NCI-H2171 (cell line): ENCODE measurements at regions not wholly inside any gene's neighbourhood (a gene's known extent, or its start where the extent isn't known, plus 50 kb on each side); places are given as distances from the start of the nearest gene placed in this dataset.
"Not testable (repeated sequence)": the region's sequence is repeated elsewhere in the genome, so short reads cannot be mapped to it uniquely, and the experiment has no call there.

Experiments
- DNase-seq: peaks from one replicate; lab custom pipeline; 2025; lab: John Stamatoyannopoulos, UW

DNA sequence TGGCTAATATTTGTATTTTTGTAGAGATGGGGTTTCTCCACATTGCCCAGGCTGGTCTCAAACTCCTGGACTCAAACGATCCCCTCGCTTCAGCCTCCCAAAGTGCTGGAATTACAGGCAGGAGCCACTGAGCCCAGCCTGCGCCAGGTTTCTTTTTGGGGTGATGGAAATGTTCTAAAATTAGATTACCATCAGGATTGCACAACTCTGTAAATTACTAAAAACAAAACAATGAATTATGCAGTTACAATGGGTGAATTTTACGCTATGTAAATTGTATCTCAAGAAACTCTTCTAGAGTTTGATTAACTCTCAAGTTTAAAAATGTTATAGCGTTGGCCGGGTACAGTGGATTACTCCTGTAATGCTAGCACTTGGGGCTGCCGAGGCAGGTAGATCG, 118.9 kb upstream of the TBL1X start:
- DNase-seq, result no peak

DNA sequence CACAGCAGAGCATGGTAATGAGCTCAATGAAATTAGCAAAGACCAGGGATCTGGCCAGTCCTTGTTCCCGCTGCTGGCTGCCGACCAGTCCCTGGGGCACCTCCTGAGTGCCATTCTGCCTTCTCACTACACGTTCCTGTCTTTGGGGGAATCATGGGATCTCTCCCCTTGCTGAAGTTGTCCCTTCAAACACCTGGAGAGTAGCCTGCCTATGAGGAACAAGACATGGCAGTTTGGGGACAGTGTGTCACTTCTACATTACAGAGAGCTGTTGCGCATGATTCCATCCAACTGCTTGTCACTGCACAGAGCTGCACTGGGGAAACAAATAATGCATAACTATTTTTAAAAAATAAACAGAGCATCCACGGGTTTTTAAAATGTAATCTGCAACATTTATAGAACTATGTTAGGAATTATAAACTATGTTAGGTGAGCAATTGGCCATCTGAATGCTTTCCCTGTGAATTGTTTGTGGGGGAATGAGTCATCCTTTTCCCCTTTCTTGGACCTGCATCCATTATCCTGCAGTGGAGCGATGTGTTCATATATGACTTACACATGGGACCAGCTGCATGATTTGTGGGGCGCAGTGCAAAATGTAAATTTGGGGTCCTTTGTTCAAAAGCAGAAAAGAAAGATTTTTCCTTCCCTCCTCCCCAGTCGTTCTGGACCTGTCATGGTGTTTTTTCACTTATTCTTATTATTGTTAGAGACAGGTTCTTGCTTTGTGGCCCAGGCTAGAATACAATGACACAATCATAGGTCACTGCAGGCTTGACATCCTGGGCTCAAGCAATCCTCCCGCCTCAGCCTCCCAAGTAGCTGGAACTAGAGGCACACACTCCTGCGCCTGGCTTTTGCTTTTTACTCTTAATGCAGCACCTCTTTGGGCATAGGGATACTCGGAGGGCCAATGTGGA, 115.0 kb upstream of the TBL1X start:
- no peak for DNase-seq

DNA sequence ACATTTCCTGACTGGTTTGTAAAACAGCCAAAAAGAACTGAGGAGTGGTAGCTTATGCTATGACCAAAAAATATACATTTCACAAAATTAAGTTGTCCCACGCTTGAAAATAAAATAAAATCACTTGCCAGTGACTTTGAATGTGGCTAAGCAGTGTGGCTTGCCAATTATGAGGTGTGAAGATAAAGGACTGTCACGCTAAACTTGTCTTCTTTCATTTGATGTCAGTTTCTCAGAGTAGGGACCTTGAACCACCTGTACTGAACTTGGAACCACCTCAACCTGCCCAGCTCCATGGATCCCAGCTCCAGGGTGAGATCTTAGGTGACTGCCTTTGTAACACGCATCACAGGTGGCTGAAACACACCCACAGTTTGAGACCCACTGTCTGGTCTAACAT, 113.7 kb upstream of the TBL1X start:
- no peak for DNase-seq

DNA sequence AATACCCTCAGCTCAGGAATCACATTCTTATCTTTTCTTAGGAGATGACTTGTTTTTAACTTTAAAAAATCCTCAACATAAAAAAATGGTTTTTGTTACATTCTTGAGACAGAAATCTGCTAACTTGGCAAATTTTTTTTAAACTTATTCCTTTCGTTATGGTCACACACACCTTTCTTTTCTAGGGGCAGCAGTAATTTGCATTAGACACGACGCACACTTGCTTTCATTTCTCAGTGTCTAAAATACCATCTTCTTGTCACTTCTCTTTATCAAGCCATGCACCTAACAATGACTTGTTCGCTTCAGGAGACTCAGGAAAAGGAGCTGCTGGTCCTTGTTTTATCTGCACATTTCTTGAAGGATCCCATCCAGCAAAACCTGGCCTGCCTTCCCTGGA, 112.6 kb upstream of the TBL1X start:
- no peak for DNase-seq

DNA sequence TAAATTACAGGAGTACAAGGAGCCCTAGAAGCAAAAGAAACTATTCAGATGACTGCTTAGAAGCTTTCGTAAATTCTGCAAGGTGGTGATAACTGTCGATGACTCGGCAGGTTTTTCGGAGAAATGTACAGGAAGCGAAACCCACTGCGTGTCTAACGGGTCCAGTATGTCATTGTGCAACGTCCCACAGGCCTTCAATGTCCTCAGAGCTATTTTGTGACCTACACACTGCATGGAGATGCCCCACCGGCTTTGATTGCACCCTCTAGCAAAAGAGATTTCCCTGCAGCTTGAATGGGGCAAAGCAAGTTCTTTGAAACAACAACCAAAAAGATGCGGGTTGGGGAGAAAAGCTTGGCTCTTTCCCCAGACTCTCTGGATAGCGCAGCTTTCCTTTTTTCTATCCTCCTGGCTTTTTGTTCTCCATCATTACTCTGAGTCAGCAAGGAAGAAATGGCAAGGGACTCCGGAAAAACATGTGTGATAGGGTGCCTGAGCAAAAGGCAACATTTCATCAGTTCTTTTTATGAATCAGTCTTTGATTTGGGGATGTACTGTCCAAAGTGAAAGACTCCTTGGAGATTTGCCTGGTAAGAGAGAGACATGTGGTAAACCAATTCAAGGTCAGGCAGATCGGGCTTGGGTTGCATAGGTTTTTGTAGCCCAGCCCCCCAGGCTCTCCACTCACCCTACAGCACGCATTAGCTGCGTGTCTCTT, 112.0 kb upstream of the TBL1X start:
- DNase-seq, result no peak

DNA sequence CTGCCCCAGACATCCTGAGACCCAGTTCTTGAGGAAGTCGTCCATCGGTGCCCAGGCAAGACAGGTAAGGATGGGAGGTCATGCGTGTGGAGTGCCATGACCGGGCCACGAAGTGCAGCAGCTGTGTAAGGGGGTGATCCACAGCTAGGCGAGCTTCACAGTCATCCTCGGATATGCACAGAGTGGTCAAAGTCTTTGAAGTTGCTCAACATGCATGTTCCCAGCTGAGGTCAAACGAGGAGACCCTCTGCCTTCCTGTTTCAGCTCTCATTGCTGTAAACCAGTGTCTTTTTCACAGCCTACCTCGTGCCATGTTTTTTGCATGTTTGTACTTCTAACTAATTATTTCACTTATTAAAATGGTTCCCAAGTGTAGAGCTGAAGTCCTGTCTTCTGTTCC, 109.9 kb upstream of the TBL1X start:
- no peak for DNase-seq

DNA sequence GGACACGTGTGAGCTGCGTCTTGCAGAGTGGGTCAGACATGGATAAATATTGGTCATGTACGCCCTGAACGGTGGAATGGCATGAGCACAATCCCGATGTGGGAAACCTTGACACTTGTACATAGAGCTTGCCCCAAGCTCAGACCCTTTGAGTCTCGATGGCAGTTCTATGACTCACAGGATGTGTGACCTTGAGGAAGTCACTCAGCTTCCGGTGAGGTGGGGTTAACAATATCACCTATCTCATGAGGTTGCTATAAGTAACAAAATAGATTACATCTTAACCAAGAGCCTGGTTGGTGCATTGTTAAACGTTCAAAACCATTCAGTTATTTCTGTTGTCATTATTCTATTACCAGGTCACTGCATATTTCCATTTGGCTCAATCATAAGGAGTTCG, 109.1 kb upstream of the TBL1X start:
- no peak for DNase-seq

DNA sequence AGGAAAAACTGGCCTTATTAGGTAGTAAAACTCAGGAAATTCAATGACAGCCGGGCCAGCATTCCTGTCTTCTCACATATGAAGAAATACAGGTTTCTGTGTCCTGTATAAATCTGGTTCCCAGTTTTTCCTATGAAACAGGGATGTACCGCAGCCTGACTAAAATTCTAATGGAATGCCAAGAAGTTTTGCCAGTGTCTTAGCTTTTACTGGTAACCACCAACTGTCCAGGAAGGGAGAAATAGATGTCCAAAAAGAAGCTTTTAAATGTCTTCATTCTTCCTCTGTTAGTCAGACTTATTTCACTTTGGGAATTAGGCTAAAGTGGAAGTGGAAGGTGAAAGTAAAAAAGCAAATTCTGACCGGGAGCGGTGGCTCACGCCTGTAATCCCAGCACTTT, 108.0 kb upstream of the TBL1X start:
- no peak for DNase-seq

DNA sequence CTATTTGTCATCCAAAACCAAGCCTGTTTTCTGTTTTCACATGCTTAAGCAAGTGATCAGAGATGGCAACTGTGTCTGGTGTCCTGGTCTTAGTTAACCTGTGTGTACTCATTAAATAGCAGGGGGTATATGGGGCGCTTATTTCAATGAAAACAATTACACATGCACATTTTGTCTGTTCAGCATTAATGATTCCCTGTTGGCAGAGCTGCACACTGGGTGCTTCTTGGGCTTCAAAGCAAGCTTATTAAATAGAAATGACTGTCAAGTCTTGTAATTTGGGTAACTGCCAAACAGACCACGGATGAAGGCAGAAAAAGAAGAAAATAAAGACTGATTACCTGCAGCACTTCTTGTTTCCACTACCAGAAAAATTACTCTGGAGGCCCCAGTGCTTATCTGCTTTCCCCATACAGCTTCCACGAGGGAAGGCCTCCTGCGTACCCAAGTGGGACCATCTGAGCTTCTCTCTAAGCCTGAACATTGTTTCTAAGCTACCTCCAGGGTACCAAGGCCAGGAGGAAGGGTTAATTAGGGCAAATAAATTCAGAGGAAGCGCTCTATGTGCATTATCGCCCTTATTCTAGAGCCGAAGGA, 107.2 kb upstream of the TBL1X start:
- no peak for DNase-seq

DNA sequence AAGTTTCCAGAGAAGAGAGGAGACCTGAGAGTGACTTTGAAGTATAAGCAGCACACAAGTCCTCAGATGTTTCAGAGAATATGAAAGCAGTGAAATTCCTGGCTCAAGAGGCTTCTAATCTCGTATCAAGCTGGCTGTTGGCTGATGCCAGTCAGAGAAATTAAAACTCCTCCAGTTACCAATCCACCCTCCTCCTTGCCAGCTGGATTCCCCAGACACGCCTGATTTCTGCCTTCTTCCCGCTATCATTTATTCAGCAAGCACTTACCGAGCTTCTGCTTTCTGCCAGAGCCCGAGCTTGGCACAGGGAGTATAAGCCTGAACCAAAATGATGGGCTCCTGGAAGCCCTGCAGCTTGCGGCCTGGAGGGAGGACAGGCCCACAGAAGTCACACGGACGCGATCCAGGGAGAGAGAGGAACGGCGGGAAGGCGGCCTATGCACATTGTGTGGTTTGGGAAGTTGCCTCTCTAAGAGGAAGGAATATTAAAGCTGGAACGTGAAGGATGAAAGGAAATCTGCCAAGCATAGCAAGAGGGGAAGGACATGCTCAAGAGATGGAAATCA, 102.4 kb upstream of the TBL1X start:
- no peak for DNase-seq

DNA sequence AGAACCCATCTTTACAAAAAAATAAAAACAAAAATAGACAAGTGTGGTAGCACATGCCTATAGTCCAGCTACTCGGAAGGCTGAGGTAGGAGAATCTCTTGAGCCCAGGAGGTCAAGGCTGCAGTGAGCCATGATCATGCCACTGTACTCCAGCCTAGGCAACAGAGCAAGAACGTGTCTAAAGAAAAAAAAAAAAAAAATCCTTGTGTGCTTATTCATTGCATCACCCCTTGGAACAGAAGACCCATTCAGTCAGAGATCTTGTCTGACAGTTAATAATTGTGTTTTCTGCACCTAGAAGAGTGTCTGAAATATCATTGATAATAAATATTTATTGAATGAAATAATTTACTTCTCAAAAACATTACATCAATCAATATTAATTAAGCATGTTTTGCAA, 97.4 kb upstream of the TBL1X start:
- no peak for DNase-seq

DNA sequence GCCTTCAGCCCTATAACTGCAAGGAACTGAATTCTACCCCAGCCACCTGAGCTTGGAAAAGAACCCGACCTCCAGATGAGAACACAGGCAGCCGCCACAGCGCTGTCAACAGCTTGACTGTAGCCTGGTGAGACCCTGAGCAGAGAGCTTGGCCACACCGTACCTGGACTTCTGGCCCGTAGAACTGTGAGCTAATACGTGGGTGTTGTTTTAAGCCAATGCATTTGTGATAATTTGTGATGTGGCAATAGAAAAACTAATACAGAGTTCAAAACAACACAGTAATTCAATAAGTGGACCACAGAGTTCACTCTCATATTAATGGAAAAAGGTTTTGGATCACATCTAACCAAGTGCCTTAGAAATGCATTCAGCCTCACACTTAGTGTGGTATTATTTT, 96.6 kb upstream of the TBL1X start:
- DNase-seq, result no peak

DNA sequence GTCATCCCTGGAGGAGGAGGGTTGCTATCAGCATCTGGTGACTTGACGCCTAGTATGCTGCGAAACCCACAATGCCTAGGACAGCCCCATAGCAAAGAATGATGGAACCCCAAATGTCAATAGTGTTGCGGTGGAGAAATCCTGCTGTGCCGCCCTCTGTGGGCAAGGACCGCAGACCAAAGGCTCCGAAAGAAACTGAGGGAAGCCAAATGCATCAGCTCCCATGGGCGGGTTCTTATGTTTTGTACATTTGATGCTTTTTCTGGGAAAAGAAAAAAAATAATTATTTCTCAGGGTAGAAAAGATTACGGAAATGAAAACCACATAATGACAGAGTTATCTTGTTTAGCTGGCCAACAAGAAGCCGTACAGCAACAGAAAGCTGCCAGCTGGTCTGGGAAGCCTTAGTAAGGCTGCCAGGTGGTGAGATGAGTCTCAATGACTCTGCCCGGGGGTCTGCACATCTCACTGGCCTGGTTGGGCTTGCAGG, 95.0 kb upstream of the TBL1X start:
- no peak for DNase-seq

DNA sequence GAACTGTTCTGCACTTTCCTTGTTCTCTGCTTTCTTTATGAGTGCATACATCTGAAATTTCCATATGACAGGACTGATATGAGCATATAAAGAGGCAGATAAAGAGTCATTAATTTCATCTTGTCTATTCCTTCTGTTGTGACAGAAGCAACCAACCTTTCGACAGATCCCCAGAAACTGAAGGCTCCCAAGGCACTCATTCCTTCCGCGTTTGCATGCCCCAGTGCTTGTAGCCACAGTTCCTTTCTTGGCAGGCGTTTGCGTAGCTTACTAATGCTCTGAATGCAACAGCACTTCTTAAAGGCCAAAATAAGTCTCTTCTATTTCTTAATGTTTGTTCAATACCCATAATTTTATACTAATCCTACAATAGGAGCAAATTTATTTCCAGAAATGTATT, 94.0 kb upstream of the TBL1X start:
- DNase-seq, result no peak

DNA sequence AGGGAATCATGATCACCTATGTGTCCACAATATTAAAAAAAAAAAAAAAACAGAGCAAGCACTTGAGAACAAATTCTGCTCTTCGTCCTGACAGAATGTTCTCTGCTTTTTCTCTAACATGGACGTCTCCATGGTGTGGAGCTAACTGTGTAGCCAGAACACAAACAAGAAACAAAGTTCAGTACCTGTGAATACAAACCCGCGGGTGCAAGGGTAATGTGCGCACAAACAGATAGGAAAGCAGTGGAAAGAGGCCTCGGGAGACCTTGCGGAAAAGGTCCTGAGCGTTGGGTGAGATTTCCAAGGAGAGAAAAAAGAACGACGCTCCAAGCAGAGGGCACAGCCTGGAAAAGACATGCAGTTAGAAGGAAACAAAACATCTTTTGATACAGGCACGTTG, 92.0 kb upstream of the TBL1X start:
- no peak for DNase-seq

DNA sequence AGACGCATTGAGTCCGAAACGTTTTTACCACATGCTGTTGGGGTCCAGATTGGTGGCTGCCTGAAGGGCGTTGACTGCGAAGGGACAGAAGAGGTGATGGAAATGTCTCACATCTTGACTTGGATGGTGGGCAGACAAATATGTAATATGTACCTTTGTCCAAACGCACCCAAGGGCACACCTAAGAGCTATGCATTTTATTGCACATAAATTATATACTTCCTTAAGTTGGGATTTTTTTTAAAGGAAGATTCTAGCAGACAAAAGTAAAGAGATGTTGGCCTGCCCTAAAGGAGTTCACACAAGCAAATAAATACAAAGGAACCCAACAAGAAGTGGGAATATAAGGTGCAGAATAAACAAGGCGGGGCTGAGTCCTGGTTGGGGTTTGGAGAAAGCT, 91.1 kb upstream of the TBL1X start:
- DNase-seq, result no peak

DNA sequence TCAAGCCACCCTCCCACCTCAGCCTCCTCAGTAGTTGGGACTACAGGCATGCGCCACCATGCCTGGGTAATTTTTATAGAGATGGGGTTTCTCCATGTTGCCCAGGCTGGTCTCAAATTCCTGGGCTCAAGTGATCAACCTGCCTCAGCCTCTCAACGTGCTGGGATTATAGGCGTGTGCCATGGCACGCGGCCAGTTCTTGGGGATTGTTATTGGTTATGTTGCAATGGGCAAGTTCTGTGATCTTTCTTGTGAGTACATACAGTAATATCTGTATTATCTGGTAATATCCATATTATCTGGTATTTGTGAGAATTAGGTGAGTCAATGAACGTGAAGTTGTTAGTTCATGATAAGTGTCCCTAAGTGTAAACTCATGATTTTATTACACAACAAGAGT, 90.3 kb upstream of the TBL1X start:
- DNase-seq, result no peak

DNA sequence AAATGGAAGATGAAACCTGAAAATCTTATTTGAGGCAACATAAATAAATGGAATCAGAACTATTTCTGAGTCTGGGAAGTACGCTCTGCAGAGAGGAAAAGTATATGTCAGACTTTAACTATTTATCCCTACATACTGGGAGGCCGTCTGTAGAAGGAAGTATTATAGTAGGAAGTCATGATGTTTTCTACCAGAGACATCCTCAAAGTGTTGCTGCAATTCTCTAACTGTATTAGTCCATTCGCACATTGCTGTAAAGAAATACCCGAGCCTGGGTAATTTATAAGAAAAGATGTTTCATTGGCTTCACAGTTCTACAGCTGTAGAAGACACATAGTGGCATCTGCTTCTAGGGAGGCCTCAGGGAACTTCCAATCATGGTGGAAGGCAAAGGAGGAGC, 88.7 kb upstream of the TBL1X start:
- DNase-seq, result no peak

DNA sequence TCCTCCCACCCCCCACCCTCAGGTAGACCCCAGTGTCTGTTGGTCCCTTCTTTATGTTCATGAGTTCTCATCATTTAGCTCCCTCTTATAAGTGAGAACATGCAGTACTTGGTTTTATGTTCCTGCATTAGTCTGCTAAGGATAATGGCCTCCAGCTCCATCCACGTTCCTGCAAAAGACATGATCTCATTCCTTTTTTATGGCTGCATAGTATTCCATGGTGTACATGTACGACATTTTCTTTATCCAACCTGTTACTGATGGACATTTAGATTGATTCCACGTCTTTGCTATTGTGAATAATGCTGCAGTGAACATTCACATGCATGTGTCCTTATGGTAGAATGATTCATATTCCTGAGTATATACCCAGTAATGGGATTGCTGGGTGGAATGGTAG, 87.6 kb upstream of the TBL1X start:
- DNase-seq, result not testable (repeated sequence)

DNA sequence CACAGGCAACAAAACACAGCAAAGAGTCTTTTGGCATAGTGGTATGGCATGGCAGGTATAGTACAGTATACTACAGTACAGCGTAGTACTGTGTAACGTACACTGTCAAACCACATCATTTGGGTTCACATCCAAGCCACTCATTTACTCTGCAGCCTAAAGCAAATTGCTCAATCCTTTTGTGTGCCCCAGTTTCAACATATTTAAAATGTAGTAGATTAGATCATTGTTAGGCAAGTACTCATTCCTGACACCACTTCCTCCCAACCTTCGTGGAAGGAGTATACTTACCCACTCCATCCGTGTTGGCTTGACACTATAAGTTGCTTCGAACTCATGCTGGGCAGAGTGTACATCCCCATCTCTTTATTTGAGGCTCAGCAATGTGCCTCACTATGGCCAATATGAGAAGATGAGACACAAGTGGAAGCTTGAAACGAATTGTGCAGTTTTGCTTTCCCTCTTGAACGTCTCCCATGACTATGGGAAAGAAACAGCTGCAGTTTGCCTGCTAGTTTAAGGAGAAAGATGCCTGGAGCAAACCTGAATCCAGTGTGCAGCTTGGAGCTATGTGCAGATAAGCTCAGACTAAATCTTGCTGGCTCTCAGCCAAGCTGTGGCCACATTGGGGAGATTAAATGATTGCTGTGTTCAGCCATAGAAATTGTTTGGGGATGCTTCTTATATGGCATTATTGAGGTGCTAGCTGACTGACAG, 85.7 kb upstream of the TBL1X start:
- no peak for DNase-seq

DNA sequence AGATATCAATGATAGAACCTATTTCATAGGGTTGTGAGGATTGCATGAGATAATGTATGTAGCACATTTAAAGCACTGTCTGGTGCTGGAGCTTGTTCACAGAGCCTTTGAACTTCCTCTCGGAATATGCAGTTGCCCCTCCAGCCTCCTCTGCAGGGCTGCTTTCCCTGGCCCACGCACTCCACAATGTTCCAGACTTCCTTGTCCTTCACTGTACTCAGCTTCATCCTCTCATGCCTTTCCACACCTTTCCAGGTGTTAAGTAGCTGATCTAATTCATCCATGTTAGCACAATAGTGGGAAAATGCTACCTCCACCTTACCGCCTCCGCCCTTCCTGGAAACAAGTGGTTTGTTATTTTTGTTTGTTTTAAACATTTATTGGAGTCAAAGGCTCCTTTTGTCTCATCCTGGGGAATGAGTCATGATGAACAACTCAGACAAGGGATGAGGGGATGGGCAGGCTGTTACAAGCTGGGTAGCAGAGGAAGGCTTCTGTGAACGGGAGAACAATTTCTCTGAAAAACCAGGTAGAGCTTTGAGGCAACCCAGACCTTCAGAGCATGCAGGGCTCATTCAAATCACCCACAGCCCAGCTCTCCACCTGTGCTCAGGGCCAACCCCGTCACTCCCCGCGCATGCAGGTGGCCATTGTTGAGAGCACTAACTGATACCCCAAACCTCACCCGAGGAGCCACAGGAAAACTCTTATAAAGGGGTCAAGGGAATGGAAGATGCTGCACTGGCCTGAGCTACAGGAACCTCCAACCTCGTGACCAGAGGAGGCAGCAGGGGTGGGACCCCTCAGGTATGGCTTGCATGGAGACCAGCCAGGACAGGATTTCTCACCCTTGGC, 84.9 kb upstream of the TBL1X start:
- no peak for DNase-seq
